Hindlimb muscle (tissue), 1 donor: ENCODE measurements at regions not wholly inside any gene's neighbourhood (a gene's known extent, or its start where the extent isn't known, plus 50 kb on each side); places are given as distances from the start of the nearest gene placed in this dataset.
"Not testable (repeated sequence)": the region's sequence is repeated elsewhere in the genome, so short reads cannot be mapped to it uniquely, and the experiment has no call there.

Source experiments
- DNase-seq: peaks from one replicate; pipeline ENCODE4 v3.0.0-alpha.2; 2013

DNA sequence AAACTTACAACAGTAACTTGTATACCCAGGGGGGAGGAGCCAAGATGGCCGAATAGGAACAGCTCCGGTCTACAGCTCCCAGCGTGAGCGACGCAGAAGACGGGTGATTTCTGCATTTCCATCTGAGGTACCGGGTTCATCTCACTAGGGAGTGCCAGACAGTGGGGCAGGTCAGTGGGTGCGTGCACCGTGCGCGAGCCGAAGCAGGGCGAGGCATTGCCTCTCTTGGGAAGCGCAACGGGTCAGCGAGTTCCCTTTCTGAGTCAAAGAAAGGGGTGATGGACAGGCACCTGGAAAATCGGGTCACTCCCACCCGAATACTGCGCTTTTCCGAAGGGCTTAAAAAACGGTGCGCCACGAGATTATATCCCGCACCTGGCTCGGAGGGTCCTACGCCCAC is 278.8 kb downstream of the FAM47B start:
- not testable (repeated sequence) for DNase-seq

- no peak for DNase-seq
These were observed 301.6 kb downstream of the FAM47B start for GRCh38 chrX:35244088-35244741.

DNA sequence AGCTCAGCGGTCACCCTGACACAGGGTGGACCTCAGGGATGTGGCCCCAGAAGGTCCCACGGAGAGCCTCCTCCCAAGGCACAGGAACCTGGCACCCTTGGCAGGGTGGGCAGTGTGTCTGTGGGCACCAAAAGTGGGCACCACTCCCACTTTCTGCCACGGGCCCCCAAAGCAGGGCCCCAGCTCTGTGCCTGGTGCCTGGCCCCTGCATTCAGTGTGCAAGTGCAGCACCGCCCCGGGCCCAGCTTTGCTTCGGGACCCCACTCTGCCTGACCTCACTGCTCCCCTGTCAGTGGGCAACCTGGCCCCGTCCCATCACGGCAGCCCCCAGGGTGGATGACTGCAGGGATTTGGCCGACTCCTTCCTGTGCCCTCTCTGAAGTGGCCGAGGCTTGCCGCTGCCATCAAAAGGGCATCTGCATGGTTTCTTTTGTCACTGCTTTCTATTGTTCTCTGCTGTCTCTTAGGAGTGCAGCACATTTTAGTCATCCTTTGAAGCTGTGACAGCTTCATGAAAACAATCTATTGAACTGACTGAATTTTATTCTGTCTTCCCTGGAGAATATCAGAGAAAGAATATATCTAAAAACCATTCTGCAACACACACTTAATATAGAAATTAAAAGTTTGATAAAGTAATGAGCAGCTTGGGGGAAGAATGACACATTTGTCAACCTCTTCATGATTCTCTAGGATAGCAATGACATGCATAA is 302.4 kb downstream of the FAM47B start:
- DNase-seq, result no peak

DNA sequence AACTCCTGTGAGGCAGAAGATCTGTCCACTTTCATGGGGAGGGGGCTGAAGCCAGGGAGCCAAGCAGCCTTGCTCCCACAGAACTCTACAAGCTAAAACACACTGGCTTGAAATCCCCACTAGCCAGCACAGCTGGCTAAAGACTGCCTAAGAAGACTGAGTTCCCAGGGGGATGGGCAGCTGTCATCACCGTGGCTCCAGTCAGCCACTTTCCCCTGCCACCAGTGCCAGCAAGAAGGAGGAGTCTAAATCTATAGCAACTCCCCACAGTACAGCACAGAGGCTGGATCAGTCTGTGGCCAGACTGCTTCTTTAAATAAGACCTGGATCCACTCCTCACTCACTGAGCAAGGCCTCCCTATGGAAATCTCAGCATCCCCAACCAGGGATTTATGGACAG is 308.6 kb downstream of the FAM47B start:
- DNase-seq, result peak; percentile 0

DNA sequence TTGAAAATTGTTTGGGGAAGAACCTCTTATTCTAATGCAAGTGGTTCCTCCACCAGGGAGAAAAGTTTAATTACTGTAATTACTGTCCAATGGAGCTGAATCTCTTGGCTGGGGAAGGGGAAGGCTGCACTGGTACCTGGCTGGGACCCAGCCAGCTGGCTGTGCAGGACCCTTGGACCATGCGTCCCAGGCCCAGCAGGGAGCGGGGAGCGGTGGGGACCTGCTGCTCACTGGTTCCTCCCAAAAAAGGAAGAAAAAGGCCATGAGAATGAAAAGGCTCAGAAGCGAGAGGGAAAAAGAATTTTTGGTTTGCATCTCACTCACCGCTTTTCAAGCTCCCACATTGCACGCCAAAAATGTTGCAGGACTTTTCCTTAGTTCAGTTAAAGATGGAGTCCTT is 333.5 kb downstream of the FAM47B start:
- DNase-seq, result no peak

GRCh38 chrX:35285289-35285962 is 342.8 kb downstream of the FAM47B start:
- DNase-seq, result no peak

GRCh38 chrX:35288657-35289056 is 346.1 kb downstream of the FAM47B start:
- no peak for DNase-seq

- no peak for DNase-seq
These were observed 347.4 kb downstream of the FAM47B start for GRCh38 chrX:35289952-35290351.

DNA sequence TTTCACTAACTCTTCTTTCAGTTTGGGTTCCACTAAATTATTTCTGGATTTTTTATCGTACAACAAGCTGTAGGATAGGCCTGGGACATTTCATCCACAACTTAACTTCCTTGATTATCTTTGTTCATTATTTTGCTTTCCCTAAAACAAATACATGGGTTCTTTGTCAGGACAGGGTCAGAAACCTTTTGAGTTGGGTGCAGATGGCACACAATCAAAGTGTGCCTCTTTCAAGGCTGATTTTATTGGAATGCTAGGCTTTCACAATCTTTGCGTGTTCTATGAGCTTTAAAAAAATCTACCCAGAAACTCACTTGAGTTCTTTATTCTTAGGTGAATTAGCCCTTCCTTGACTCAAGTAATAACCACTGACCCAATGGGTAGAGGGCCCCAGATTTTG is 348.4 kb downstream of the FAM47B start:
- no peak for DNase-seq

GRCh38 chrX:35292522-35292921 is 349.9 kb downstream of the FAM47B start:
- no peak for DNase-seq

DNA sequence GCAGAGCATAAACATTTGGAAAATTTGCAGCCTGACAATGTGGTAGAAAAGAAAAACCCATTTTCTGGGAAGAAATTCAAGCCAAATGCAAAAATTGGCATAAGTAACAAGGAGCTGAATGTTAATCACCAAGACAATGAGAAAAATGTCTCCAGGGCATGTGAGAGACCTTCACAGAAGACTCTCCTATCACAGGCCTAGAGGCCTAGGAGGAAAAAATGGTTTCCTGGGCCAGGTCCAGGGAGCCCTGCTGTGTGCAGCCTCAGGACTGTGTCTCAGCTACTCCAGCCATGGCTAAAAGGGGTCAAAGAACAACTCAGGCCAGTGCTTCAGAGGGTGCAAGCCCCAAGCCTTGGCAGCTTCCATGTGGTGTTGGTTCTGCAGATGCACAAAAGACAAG is 362.4 kb downstream of the FAM47B start:
- not testable (repeated sequence) for DNase-seq

- DNase-seq, result no peak
These were observed 397.2 kb downstream of the FAM47B start for GRCh38 chrX:35339796-35340195.

DNA sequence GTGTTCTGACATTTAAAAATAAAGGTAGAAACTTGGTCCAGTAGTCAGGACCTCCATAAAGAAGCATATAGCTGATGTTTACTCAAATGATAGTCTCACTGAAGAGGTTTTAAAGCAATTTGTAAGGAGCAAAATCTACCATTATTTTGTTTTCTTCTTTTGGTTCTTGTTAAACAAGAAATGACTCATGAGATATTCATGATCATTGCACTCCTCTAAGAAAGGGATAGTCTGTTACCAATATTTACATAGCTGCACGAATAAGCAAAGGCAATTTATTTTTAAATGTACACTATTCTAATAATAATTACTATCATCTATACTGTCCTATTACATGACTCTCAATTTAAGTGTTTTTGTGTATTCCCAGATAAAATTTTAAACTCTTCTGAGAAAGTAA is 397.9 kb downstream of the FAM47B start:
- no peak for DNase-seq

DNA sequence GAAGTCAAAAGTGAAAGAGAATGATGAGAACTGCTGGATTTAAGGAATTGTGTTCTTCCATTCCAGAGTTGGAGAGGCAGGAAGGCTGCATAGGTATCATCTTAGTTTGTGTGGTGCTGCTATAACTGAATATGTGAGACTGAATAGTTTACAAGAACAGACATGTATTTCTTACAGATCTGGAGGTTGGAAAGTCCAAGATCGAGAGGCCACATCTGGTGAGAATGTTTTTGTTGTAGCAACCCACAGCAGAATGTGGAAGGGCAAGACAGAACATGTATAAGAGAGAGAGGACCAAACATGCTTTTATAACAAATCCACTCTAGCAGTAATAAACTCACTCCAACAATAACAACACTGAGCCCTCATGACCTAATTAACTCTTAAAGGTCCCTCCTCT is 408.6 kb downstream of the FAM47B start:
- no peak for DNase-seq

DNA sequence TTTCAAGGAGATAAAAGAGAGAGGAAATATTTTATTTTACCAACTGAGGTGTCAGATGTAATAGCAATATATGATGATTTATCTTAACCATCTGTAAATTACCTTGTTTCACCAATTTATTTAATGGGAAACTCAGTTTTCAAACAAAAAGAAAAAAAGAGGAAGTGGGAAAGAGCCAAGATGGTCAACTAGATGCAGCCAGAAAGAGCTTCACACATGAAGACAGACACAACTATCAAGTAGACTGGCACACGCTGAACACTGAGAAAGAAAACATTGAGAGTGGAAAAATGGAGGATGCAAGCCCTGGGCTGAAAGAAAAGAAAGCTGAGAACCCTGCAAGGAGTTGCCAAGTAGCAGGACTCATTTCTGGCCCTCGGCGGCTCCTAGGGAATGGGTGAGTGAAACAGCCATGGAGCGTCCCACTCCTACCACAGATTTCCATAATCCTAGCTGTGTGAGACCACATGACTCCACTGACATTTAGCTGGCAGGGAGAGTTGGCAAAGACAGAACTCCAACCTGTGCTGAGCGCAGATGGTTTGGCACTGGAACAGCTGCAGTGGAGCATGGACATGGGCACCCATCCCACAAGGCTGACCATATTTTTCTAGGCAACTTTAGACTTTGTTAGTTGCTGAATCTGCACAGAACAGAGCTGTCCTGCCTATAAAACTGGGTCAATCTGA is 409.3 kb downstream of the FAM47B start:
- DNase-seq, result no peak

GRCh38 chrX:35357656-35358055 is 415.1 kb downstream of the FAM47B start:
- no peak for DNase-seq

GRCh38 chrX:35362866-35363265 is 420.3 kb downstream of the FAM47B start:
- DNase-seq, result no peak

DNA sequence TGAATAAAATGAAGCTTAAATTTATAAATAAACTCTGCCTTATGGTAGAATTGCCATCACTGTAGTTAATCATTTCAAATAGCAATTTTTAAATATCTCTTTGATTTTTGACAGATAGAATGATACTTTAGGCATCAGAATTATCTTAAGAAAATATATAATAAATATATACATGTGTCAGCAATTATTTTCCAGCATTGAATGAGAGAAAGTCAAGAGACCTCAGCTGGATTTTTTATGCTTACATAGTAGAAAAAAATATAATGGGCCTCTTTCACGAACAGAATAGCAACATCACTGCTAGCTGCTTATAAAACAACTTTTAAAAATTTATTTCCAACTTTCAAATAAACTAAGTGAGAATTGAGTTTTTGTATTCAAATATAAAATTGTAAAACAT is 424.0 kb upstream of the MAGEB16 start:
- DNase-seq, result no peak

- no peak for DNase-seq
These were observed 417.1 kb upstream of the MAGEB16 start for GRCh38 chrX:35380808-35381700.

DNA sequence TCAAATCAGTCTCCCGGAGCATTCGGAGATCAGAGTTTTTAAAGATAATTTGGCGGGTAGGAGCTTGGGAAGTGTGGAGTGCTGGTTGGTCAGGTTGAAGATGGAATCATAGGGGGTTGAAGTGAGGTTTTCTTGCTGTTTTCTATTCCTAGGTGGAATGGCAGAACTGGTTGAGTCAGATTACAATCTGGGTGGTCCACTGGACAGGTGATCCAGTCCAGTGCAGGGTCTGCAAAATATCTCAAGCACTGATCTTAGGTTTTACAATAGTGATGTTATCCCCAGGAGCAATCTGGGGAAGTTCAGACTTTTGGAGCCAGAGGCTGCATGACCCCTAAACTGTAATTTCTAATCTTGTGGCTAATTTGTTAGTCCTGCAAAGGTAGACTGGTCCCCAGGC is 416.4 kb upstream of the MAGEB16 start:
- not testable (repeated sequence) for DNase-seq

DNA sequence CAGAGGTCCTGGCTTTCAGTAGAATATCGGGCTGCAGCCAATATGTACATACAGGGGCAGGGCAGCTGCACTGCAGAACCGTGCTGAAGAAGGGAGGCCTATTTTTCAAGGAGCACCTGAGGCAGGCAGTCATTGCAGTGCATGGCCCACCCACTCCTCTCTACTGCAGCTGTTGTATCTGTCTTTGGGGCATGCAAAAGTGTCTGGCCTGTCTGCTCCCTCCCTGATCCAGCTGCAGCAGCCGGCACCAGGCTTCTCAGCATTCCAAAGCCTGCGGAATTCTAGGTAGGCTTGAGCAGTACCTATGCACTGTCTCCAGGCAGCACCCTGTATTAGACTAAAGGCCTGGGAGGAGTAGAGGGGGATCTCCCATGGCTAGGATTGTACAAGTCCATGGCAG is 415.2 kb upstream of the MAGEB16 start:
- DNase-seq, result no peak

DNA sequence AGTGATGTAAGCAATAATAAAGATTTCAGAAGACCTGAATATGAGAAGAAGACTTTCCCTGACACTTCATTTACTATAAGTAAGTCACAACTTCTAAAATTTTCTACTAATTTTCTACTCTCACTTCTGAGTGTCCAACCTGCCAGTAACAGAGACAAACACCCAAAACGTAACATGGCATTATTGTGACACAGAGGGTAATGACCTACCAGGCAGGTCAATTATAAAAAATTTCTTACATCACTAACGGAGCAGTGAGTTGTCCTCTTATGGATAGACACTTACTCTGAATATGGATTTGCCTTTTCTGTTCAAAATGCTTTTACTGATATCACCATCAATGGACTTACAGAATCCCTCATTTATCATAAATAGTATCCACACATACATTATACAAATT is 405.9 kb upstream of the MAGEB16 start:
- DNase-seq, result no peak
